Esophagus (tissue), 2 donors: ENCODE measurements at regions not wholly inside any gene's neighbourhood (a gene's known extent, or its start where the extent isn't known, plus 50 kb on each side); places are given as distances from the start of the nearest gene placed in this dataset.
"Not testable (repeated sequence)": the region's sequence is repeated elsewhere in the genome, so short reads cannot be mapped to it uniquely, and the experiment has no call there.

Experiments
- H3K27ac ChIP-seq, 2 donors: one replicate each; pipeline ENCODE4 v1.5.1; 2013; ENCODE audit warnings: low read depth in 2 of 2, mild to moderate bottlenecking in 2 of 2, inconsistent platforms in 1 of 2, low read length in 1 of 2, moderate library complexity in 1 of 2
- H3K27me3 ChIP-seq, 2 donors: one replicate each; pipeline ENCODE4 v1.6.1; 2013; ENCODE audit warnings: low read length in 2 of 2, control low read depth in 1 of 2, mild to moderate bottlenecking in 1 of 2; ENCODE audit not compliant: insufficient read depth in 2 of 2, control insufficient read depth in 1 of 2
- H3K36me3 ChIP-seq, 2 donors: one replicate each; pipeline ENCODE4 v1.6.1; 2013; ENCODE audit warnings: low read length in 1 of 2; ENCODE audit not compliant: control insufficient read depth in 2 of 2, insufficient read depth in 2 of 2
- H3K4me1 ChIP-seq, 2 donors: one replicate each; pipeline ENCODE4 v1.6.1; 2013; ENCODE audit warnings: low read length in 1 of 2; ENCODE audit not compliant: control insufficient read depth in 2 of 2, insufficient read depth in 2 of 2
- H3K4me3 ChIP-seq, 2 donors: one replicate each; pipeline ENCODE4 v1.5.1; 2013; ENCODE audit warnings: low read length in 2 of 2, mild to moderate bottlenecking in 2 of 2, low read depth in 1 of 2, moderate library complexity in 1 of 2
- H3K9me3 ChIP-seq, 2 donors: one replicate each; pipeline ENCODE4 v1.6.1; 2013; ENCODE audit warnings: mild to moderate bottlenecking in 2 of 2, low read depth in 1 of 2, low read length in 1 of 2, moderate library complexity in 1 of 2; ENCODE audit not compliant: control insufficient read depth in 2 of 2, insufficient read depth in 1 of 2
- WGBS, 2 donors: extraction: QIAGEN DNeasy Blood & Tissue Kit; methylation state at CpG; one replicate each; pipeline ENCODE4 v1.1.7; 2013; 5-methylcytosine and 5-hydroxymethylcytosine counted together
- donor health status: healthy with polysubstance abuse.
- donor health status: Bipolar disorder and iron deficiency.

DNA sequence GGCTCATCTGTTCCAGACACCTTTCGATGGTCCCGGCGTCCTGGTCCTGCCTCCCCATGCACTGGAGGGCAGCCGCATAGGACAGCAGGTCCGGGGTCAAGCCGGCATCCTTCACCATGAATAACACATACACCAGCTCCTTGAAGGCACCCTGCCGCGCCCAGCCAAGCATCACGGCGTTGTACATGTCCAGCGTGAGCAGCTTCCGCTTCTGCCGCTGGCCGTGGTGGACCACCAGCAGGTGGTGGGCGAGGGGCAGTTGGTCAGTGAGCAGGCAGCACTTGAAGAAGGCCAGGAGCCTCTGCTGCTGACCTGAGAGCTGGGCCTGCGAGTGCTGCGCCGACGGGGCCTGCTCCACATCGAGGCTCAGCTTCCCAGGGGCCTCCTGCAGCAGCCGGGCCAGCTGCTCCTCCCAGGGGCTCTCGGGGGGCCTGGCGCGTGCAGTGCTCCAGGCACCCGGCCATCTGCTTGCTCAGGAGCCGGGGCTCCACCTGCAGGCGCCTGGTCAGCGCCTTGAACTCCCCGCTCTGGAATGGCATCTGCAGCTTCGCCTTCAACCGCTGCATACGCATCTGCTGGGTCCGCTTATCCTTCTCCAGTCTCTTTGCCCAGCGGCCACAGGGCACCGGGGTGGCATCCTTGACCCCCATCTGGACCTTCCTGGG is 74.7 kb upstream of the MED13 start:
- 86 to 87% methylated on average over 27 to 35 of the region's 35 CpGs for WGBS, 2 donors
- not testable (repeated sequence) for H3K4me3 ChIP-seq, H3K27me3 ChIP-seq, H3K27ac ChIP-seq, H3K36me3 ChIP-seq, H3K4me1 ChIP-seq, H3K9me3 ChIP-seq

DNA sequence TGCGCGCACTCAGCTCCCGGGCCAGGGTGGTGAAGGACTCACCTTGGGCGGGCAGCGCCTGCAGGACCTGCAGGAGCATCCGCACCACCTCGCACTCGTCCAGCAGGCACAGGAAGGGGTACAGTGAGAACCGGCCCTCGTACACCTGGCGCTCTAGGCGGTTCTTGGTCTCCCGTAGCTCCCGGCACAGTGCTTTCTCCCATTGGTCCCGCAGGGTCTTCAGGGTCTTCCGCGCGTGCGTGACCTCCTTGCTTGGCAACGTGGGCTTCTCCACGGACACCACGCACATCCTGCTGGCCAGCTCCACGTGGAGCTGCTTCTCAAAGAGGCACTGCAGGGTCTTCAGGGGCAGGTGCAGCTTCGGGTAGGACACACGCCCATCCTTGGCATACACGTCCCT is 74.1 kb upstream of the MED13 start:
- H3K9me3 ChIP-seq: no peaks in the 10 kb centered on the region
- H3K36me3 ChIP-seq: no peaks in the 10 kb centered on the region
- 73 to 76% methylated on average over 26 of the region's 26 CpGs for WGBS, 2 donors
- no peaks in the 10 kb centered on the region for H3K27me3 ChIP-seq
- H3K4me3 ChIP-seq: no peak overlapping the region
- no peak overlapping the region for H3K27ac ChIP-seq
- peaks cover 5 to 7% of the 10 kb centered on the region in 2 donors for H3K4me1 ChIP-seq

DNA sequence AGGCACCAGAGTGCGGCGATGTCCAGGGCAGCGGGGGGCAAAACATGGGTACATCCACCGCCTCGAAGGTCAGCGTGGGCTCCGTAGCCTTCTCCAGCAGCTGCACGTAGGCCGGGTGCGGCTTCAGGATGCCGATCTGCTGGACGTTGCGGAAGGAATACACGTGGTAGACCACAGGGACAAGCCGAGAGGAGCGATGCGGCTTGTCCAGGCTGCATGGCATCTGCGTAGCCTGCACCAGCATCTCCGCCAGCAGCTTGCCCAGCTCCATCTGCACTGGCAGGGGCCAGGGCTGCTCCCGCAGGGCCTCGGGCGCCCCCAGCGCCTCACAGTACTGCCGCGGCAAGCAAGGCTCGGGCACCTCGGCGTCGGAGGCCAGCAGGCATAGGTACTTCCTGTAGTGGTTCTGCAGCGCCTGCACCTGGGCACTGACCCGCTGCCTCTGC is 73.6 kb upstream of the MED13 start:
- not testable (repeated sequence) for H3K36me3 ChIP-seq, H3K27me3 ChIP-seq, H3K4me1 ChIP-seq, H3K9me3 ChIP-seq, H3K27ac ChIP-seq
- WGBS, 2 donors: 19 to 27% methylated on average over 25 to 31 of the region's 31 CpGs
- peak overlapping the region in 1 of 2 donors; percentile 16 for H3K4me3 ChIP-seq

DNA sequence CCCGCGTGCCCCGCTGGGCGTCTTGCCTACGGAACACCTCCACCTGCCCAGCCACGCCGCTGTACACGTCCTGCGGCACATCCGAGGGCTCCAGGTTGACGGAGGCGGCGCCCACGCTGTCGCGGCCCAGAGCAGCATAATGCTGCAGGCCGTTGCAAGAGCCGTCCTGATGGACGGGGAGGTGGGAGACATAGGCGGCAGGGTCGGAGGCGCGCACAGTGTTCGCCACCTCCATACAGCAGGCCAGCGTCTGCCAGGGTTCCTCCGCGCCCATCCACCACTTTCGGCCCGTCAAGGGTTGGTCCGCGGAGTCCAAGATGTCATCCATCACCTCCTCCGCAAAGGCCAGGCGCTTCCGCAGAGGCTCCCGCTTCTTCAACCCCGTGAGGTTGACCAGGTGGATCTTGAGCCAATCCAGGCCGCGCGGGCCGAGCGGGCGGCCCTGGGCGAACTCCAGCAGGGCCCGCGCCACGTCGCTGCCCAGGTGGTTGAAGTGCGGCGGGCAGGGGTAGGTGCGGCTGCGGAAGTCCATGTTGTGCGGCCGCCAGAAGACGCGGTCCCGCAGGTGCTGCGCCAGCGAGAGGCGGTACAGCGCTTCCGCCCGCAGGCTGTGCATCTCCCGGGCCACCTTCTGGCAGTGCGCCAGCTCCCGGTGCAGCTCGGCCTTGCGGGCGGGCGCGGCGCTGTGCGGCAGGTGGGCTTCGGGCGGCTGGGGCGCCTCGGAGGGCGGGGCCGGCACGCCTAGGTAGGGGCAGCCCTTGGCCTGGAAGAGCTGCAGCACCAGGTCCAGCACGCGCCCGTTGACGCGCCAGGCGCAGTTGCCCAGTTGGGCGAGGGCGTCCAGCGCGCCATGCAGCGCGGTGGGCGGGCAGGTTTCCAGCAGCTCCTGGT is 72.9 kb upstream of the MED13 start:
- H3K27ac ChIP-seq, H3K36me3 ChIP-seq, H3K27me3 ChIP-seq, H3K4me1 ChIP-seq, H3K9me3 ChIP-seq: not testable (repeated sequence)
- H3K4me3 ChIP-seq: peak overlapping the region in 1 of 2 donors; percentile 16
- WGBS, 2 donors: 25 to 26% methylated on average over 79 to 92 of the region's 92 CpGs

DNA sequence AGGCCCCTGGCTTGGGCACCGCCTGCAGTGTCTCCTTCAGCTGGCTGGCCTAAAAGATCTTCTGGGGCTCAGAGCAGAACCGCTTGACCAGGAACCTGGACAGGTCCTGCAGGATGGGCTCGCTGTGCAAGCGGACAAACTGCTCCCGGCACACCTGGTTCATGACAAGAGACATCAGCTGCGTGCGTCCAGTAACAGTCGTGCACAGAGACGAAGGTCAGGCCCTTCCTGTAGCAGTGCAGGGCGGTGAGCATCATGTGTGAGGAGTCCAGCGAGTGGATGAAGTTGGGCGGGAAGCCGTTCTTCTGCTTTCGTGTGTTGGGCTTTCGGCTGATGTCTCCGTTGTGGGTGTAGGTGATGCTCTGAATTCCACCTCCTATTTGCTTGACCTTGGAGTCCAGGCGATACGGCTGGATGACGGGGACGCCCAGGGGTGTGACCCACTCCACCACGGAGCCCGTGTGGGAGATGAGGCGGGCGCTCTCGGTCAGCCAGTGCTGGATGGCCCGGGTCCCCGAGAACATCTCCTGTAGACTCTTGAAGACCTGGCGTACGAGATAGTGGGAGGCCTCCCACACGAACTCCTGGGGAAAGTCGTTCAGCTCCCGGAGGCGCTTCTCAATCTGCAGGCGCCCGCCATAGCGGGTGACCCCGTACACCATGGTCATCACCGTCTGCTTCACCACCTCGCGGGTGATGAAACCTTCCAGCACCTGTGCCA is 72.1 kb upstream of the MED13 start:
- H3K36me3 ChIP-seq, H3K27me3 ChIP-seq, H3K9me3 ChIP-seq, H3K27ac ChIP-seq, H3K4me1 ChIP-seq, H3K4me3 ChIP-seq: not testable (repeated sequence)
- 93 to 95% methylated on average over 39 to 40 of the region's 40 CpGs for WGBS, 2 donors

DNA sequence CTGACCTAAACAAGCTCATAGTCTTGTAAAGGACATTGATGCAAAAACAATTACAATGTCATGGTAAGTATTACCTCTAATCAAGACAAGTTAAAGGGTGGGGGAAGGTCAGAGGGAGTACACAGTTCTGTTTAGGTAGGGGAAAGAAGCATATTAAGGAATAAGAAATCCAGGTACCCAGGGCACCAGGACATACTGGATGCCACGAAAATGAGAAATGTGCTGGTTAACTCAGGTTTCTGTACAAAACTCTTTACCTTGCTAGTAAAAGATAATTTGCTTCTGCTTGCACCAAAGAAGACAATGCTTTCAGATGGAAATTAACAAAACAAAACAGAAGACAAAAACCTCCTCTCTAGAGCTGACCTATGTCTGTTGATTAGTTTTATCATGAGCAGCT is 70.7 kb upstream of the MED13 start:
- Histone ChIP-seq H3K27ac (no peak overlapping the region), H3K9me3 (no peaks in the 10 kb centered on the region), H3K27me3 (no peaks in the 10 kb centered on the region), H3K4me3 (no peak overlapping the region), H3K36me3 (no peaks in the 10 kb centered on the region), H3K4me1 (peaks cover 5 to 7% of the 10 kb centered on the region in 2 donors)
- 85 to 92% methylated on average over 1 of the region's 1 CpG for WGBS, 2 donors

DNA sequence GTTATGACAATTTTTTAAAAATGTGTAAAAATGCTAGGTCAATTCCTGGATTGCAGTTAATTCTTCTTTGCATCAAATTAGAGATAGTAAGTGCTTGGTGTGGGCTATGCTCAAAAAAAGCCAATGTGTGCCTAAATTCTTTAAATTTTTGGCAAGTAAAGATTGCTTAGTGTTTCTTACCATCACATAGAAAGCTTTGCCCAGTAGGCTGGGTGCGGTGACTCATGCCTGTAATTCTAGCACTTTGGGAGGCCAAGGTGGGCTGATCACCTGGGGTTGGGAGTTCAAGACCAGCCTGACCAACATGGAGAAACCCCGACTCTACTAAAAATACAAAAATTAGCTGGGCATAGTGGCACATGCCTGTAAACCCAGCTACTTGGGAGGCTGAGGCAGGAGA is 70.0 kb upstream of the MED13 start:
- H3K4me1 ChIP-seq, H3K27ac ChIP-seq, H3K27me3 ChIP-seq, H3K9me3 ChIP-seq, H3K4me3 ChIP-seq, H3K36me3 ChIP-seq: not testable (repeated sequence)
- WGBS, 2 donors: 89 to 98% methylated on average over 2 of the region's 2 CpGs

DNA sequence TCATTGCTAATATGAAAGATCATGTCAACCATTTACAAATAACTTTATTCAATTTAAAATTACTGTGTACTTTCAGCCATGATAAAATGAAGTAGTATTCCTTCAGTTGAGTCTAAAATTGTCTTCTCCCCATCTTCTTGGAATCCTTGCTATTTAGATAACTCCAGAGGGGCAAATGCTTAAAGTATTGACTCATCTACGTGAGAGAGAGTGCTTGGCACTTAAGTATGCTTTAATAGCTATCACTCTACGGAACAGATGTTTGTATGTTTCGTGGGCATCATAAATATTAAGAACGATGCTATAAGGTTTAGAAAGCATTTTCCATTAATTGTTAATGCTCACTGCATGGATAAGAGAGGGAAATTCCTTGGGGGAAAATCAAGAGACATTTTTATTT is 69.3 kb upstream of the MED13 start:
- H3K4me1 ChIP-seq: peaks cover 5 to 7% of the 10 kb centered on the region in 2 donors
- no peak overlapping the region for H3K4me3 ChIP-seq
- no peaks in the 10 kb centered on the region for H3K36me3 ChIP-seq
- 81 to 85% methylated on average over 4 of the region's 4 CpGs for WGBS, 2 donors
- H3K27ac ChIP-seq: no peak overlapping the region
- no peaks in the 10 kb centered on the region for H3K9me3 ChIP-seq
- no peaks in the 10 kb centered on the region for H3K27me3 ChIP-seq

DNA sequence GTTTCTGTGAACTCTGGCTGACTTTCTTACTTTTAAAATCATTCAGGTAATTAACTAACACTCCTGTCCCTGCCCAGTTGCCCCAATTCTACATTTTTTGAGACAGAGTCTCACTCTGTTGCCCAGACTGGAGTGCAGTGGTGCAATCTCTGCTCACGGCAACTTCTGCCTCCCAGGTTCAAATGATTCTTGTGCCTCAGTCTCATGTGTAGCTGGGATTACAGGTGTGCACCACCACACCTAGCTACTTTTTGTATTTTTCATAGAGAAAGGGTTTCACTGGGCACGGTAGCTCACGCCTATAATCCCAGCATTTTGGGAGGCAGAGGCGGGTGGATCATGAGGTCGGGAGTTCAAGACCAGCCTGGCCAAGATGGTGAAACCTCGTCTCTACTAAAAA is 66.2 kb upstream of the MED13 start:
- not testable (repeated sequence) for H3K9me3 ChIP-seq, H3K36me3 ChIP-seq, H3K27me3 ChIP-seq, H3K4me3 ChIP-seq, H3K4me1 ChIP-seq, H3K27ac ChIP-seq
- 93 to 95% methylated on average over 6 of the region's 6 CpGs for WGBS, 2 donors
